ENCODE measurements at regions not wholly inside any gene's neighbourhood (a gene's known extent, or its start where the extent isn't known, plus 50 kb on each side); places are given as distances from the start of the nearest gene placed in this dataset.

DNA sequence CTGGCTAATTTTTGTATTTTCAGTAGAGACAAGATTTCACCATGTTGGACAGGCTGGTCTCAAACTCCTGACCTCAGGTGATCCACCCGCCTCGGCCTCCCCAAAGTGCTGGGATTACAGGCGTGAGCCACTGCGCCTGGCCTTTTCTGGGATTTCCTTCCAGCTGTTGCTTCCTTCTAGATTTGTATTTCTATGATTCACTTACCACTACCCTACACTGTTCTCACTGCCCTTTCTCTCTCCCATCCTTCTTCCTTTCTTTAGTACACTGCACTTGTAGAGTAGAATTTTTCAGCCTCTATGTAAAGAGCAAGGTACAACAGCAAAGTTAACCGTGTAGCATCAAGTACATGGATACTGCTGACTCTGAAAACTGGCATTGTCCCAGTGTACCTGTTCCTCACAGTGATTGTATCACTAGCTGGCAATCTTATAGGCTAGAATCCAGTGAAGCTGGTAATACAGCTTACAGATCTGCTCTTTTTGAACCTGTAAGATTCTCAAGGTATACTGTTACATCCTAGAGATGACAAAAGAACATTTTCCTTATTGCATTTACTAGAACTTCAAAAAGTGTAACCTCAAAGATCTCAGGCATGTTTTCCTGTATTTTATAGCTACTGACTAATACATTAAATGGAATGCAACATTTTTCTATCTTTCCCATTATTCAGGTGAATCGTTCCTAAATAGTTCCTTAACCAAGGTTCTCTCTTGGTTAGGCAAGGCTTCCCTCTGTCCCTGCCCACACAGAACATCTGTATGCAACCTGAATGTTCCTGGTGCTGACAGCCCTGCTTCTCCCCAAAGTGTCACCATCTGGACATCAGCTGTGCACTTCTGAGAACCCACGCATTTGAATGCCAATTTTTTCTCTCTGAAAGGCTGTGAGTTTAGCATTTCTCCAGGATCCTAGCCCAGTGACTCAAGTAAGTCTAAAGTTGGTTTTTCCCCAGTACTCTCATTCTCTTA lies 74.1 kb upstream of the RAP2B start:
- peaks cover 6% of the 10 kb centered on the region for H3K27me3 Mint-ChIP-seq (ENCODE audit: insufficient read depth, low read depth, poor library complexity)
- no peak overlapping the region for H2AFZ ChIP-seq
- ATAC-seq = no peak
- peaks cover 46% of the 10 kb centered on the region for H3K4me1 ChIP-seq (ENCODE audit: insufficient read depth)
- DNase-seq (ENCODE audit: low spot score) = no peak
- no peaks in the 10 kb centered on the region for H3K9me3 Mint-ChIP-seq
- no peaks in the 10 kb centered on the region for H3F3A ChIP-seq (replicated peaks; ENCODE audit: low read depth)
- H3K4me2 ChIP-seq = no peak overlapping the region
- no peaks in the 10 kb centered on the region for H4K20me1 ChIP-seq (replicated peaks; ENCODE audit: insufficient read depth)
- no peaks in the 10 kb centered on the region for H3K27me3 ChIP-seq (ENCODE audit: insufficient read depth)
- H3K27ac Mint-ChIP-seq = no peak overlapping the region
- H3K79me2 ChIP-seq (replicated peaks; ENCODE audit: insufficient read depth) = no peaks in the 10 kb centered on the region
- H3K9me2 ChIP-seq (ENCODE audit: insufficient read depth) = no peaks in the 10 kb centered on the region
- no peak overlapping the region for H3K4me3 ChIP-seq
- H3K36me3 ChIP-seq (ENCODE audit: insufficient read depth) = no peaks in the 10 kb centered on the region
- TF ChIP-seq POLR2AphosphoS5 (IDR thresholded peaks at IDR 0.05; ENCODE audit: low read depth) = no peak
- no peak for TF ChIP-seq EZH2 (IDR thresholded peaks at IDR 0.05; ENCODE audit: low read depth, unreplicated experiment)
- TF ChIP-seq, protein P1, sequence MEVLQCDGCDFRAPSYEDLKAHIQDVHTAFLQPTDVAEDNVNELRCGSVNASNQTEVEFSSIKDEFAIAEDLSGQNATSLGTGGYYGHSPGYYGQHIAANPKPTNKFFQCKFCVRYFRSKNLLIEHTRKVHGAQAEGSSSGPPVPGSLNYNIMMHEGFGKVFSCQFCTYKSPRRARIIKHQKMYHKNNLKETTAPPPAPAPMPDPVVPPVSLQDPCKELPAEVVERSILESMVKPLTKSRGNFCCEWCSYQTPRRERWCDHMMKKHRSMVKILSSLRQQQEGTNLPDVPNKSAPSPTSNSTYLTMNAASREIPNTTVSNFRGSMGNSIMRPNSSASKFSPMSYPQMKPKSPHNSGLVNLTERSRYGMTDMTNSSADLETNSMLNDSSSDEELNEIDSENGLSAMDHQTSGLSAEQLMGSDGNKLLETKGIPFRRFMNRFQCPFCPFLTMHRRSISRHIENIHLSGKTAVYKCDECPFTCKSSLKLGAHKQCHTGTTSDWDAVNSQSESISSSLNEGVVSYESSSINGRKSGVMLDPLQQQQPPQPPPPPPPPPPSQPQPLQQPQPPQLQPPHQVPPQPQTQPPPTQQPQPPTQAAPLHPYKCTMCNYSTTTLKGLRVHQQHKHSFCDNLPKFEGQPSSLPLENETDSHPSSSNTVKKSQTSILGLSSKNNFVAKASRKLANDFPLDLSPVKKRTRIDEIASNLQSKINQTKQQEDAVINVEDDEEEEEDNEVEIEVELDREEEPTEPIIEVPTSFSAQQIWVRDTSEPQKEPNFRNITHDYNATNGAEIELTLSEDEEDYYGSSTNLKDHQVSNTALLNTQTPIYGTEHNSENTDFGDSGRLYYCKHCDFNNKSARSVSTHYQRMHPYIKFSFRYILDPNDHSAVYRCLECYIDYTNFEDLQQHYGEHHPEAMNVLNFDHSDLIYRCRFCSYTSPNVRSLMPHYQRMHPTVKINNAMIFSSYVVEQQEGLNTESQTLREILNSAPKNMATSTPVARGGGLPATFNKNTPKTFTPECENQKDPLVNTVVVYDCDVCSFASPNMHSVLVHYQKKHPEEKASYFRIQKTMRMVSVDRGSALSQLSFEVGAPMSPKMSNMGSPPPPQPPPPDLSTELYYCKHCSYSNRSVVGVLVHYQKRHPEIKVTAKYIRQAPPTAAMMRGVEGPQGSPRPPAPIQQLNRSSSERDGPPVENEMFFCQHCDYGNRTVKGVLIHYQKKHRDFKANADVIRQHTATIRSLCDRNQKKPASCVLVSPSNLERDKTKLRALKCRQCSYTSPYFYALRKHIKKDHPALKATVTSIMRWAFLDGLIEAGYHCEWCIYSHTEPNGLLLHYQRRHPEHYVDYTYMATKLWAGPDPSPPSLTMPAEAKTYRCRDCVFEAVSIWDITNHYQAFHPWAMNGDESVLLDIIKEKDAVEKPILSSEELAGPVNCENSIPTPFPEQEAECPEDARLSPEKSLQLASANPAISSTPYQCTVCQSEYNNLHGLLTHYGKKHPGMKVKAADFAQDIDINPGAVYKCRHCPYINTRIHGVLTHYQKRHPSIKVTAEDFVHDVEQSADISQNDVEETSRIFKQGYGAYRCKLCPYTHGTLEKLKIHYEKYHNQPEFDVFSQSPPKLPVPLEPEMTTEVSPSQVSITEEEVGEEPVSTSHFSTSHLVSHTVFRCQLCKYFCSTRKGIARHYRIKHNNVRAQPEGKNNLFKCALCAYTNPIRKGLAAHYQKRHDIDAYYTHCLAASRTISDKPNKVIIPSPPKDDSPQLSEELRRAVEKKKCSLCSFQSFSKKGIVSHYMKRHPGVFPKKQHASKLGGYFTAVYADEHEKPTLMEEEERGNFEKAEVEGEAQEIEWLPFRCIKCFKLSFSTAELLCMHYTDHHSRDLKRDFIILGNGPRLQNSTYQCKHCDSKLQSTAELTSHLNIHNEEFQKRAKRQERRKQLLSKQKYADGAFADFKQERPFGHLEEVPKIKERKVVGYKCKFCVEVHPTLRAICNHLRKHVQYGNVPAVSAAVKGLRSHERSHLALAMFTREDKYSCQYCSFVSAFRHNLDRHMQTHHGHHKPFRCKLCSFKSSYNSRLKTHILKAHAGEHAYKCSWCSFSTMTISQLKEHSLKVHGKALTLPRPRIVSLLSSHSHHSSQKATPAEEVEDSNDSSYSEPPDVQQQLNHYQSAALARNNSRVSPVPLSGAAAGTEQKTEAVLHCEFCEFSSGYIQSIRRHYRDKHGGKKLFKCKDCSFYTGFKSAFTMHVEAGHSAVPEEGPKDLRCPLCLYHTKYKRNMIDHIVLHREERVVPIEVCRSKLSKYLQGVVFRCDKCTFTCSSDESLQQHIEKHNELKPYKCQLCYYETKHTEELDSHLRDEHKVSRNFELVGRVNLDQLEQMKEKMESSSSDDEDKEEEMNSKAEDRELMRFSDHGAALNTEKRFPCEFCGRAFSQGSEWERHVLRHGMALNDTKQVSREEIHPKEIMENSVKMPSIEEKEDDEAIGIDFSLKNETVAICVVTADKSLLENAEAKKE (CRISPR knock-in tag; IDR thresholded peaks at IDR 0.05) = no peak
- TF ChIP-seq JUNB (IDR thresholded peaks at IDR 0.05; ENCODE audit: unreplicated experiment) = no peak
- no peak for TF ChIP-seq EZH2phosphoT487 (IDR thresholded peaks at IDR 0.05; ENCODE audit: unreplicated experiment)
- no peak for TF ChIP-seq CREB1 (CRISPR knock-in tag; IDR thresholded peaks at IDR 0.05; ENCODE audit: low read depth)
- TF ChIP-seq ZNF331 (CRISPR knock-in tag; IDR thresholded peaks at IDR 0.05; ENCODE audit: low read depth) = no peak
- no peak for TF ChIP-seq STAT1 (IDR thresholded peaks at IDR 0.05; ENCODE audit: unreplicated experiment)
- TF ChIP-seq, protein P2, sequence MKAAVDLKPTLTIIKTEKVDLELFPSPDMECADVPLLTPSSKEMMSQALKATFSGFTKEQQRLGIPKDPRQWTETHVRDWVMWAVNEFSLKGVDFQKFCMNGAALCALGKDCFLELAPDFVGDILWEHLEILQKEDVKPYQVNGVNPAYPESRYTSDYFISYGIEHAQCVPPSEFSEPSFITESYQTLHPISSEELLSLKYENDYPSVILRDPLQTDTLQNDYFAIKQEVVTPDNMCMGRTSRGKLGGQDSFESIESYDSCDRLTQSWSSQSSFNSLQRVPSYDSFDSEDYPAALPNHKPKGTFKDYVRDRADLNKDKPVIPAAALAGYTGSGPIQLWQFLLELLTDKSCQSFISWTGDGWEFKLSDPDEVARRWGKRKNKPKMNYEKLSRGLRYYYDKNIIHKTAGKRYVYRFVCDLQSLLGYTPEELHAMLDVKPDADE (IDR thresholded peaks at IDR 0.05) = no peak
- TF ChIP-seq, protein P3, sequence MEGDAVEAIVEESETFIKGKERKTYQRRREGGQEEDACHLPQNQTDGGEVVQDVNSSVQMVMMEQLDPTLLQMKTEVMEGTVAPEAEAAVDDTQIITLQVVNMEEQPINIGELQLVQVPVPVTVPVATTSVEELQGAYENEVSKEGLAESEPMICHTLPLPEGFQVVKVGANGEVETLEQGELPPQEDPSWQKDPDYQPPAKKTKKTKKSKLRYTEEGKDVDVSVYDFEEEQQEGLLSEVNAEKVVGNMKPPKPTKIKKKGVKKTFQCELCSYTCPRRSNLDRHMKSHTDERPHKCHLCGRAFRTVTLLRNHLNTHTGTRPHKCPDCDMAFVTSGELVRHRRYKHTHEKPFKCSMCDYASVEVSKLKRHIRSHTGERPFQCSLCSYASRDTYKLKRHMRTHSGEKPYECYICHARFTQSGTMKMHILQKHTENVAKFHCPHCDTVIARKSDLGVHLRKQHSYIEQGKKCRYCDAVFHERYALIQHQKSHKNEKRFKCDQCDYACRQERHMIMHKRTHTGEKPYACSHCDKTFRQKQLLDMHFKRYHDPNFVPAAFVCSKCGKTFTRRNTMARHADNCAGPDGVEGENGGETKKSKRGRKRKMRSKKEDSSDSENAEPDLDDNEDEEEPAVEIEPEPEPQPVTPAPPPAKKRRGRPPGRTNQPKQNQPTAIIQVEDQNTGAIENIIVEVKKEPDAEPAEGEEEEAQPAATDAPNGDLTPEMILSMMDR (conservative IDR thresholded peaks at IDR 0.05; ENCODE audit: low read depth in 2 of 2) = no peak
- no peak for TF ChIP-seq NANOG (IDR thresholded peaks at IDR 0.05; ENCODE audit: borderline replicate concordance)
- no peak for TF ChIP-seq ZNF114 (CRISPR knock-in tag; IDR thresholded peaks at IDR 0.05)
- TF ChIP-seq, protein P4, sequence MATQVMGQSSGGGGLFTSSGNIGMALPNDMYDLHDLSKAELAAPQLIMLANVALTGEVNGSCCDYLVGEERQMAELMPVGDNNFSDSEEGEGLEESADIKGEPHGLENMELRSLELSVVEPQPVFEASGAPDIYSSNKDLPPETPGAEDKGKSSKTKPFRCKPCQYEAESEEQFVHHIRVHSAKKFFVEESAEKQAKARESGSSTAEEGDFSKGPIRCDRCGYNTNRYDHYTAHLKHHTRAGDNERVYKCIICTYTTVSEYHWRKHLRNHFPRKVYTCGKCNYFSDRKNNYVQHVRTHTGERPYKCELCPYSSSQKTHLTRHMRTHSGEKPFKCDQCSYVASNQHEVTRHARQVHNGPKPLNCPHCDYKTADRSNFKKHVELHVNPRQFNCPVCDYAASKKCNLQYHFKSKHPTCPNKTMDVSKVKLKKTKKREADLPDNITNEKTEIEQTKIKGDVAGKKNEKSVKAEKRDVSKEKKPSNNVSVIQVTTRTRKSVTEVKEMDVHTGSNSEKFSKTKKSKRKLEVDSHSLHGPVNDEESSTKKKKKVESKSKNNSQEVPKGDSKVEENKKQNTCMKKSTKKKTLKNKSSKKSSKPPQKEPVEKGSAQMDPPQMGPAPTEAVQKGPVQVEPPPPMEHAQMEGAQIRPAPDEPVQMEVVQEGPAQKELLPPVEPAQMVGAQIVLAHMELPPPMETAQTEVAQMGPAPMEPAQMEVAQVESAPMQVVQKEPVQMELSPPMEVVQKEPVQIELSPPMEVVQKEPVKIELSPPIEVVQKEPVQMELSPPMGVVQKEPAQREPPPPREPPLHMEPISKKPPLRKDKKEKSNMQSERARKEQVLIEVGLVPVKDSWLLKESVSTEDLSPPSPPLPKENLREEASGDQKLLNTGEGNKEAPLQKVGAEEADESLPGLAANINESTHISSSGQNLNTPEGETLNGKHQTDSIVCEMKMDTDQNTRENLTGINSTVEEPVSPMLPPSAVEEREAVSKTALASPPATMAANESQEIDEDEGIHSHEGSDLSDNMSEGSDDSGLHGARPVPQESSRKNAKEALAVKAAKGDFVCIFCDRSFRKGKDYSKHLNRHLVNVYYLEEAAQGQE (IDR thresholded peaks at IDR 0.05; ENCODE audit: unreplicated experiment) = no peak
- no peak overlapping the region for H3K4me3 Mint-ChIP-seq
- no peak overlapping the region for H3K27ac ChIP-seq (ENCODE audit: low read depth)
- H3K36me3 Mint-ChIP-seq (ENCODE audit: low read depth) = no peaks in the 10 kb centered on the region
- H3K4me1 Mint-ChIP-seq = peaks cover 53% of the 10 kb centered on the region

All from GM23338 (cell line).